T-helper 2 cell (primary cell): ENCODE measurements at regions not wholly inside any gene's neighbourhood (a gene's known extent, or its start where the extent isn't known, plus 50 kb on each side); places are given as distances from the start of the nearest gene placed in this dataset.
A peak's percentile ranks its signal among the peaks of the same experiment; 100 is the strongest.

ENCODE experiments used
- DNase-seq, 5 experiments: peaks; one replicate each; pipeline versions ENCODE4 v3.0.0 to v3.0.0-alpha.2; 2012 to 2022

- DNase-seq, result no peak
Measured at GRCh38 chr13:105341256-105341655, 1194.2 kb downstream of the EFNB2 start.

GRCh38 chr13:105340061-105340606 is 1195.3 kb downstream of the EFNB2 start:
- no peak for DNase-seq

- no peak for DNase-seq
Measured at GRCh38 chr13:105338773-105339172, 1196.7 kb downstream of the EFNB2 start.

GRCh38 chr13:105338006-105338405 is 1197.5 kb downstream of the EFNB2 start:
- DNase-seq, result no peak

- no peak for DNase-seq
Measured at GRCh38 chr13:105336706-105337576, 1198.5 kb downstream of the EFNB2 start.

- DNase-seq, result no peak
Measured at GRCh38 chr13:105334211-105334610, 1201.3 kb downstream of the EFNB2 start.

- no peak for DNase-seq
Measured at GRCh38 chr13:105333416-105333815, 1202.0 kb downstream of the EFNB2 start.

GRCh38 chr13:105329359-105329758 is 1206.1 kb downstream of the EFNB2 start:
- peak in 1 of 5 experiments; percentile 32 for DNase-seq

- no peak for DNase-seq
Measured at GRCh38 chr13:105328212-105328611, 1207.2 kb downstream of the EFNB2 start.

GRCh38 chr13:105327581-105328126 is 1207.8 kb downstream of the EFNB2 start:
- DNase-seq, result no peak

GRCh38 chr13:105319875-105320274 is 1215.6 kb downstream of the EFNB2 start:
- DNase-seq, result no peak

- no peak for DNase-seq
Measured at GRCh38 chr13:105316731-105317130, 1218.7 kb downstream of the EFNB2 start.

- no peak for DNase-seq
Measured at GRCh38 chr13:105312906-105313305, 1222.6 kb downstream of the EFNB2 start.

- no peak for DNase-seq
Measured at GRCh38 chr13:105311094-105311493, 1224.4 kb downstream of the EFNB2 start.

- no peak for DNase-seq
Measured at GRCh38 chr13:105307776-105308175, 1227.7 kb downstream of the EFNB2 start.

- DNase-seq, result no peak
Measured at GRCh38 chr13:105297839-105298238, 1237.6 kb downstream of the EFNB2 start.

- DNase-seq, result no peak
Measured at GRCh38 chr13:105291987-105292386, 1243.5 kb downstream of the EFNB2 start.

- DNase-seq, result no peak
Measured at GRCh38 chr13:105290596-105290995, 1244.9 kb downstream of the EFNB2 start.

- no peak for DNase-seq
Measured at GRCh38 chr13:105285526-105285925, 1249.9 kb downstream of the EFNB2 start.

- DNase-seq, result no peak
Measured at GRCh38 chr13:105282406-105283285, 1252.8 kb downstream of the EFNB2 start.

- DNase-seq, result no peak
Measured at GRCh38 chr13:105278943-105279381, 1256.5 kb downstream of the EFNB2 start.

GRCh38 chr13:105276571-105276970 is 1258.9 kb downstream of the EFNB2 start:
- DNase-seq, result no peak

GRCh38 chr13:105273665-105274222 is 1261.7 kb downstream of the EFNB2 start:
- DNase-seq, result no peak
